NCI-H510A (cell line): ENCODE measurements at regions not wholly inside any gene's neighbourhood (a gene's known extent, or its start where the extent isn't known, plus 50 kb on each side); places are given as distances from the start of the nearest gene placed in this dataset.

Experiments used
- DNase-seq: peaks from one replicate; lab custom pipeline; 2025; lab: John Stamatoyannopoulos, UW

DNA sequence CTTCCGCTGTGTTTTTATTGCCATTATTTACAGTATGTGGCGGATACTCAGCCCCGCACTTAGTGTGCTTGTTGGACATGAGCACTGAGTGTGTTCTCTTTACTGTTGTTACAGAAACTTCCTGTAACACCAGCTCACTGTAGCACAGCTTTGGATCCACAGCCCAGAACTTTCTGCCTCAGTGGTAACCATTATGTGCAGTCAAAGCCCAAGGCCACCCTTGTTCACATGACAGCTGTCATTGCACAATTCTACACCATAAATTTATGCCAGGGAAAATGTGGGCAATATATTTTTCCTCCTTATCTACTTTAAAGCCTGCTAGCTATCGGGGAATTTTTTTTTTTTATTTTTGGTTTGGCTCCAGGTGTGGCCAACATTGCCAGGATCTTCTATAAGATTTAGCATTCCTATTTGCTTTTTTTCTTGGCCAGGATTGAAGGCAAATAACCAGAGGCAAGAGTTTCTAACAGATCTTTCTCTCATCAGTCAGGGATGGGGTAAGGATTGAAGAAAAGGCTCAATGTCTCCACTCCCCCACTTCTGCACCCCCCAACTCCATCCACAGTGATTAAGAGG lies 176.0 kb upstream of the PELI2 start:
- DNase-seq = no peak

DNA sequence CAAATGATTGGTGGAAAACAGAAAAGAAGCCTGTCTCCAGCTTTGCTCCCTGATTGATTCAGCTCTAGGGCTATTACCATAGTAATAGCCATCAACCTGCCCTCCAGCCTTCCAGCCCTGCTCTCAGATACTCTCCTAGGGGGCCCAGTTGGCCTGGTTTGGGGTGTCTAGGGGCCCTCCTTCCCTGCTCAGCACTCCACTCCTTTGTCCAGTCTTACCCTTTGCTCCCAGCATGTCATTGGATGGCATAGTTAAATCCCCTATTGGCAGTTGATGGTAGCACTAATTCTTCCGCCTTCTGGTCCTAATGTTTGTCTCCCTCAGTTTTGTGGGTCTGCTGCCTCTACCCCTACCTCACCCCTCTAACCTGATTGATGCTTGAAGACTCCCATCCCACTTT lies 175.4 kb upstream of the PELI2 start:
- DNase-seq = no peak

DNA sequence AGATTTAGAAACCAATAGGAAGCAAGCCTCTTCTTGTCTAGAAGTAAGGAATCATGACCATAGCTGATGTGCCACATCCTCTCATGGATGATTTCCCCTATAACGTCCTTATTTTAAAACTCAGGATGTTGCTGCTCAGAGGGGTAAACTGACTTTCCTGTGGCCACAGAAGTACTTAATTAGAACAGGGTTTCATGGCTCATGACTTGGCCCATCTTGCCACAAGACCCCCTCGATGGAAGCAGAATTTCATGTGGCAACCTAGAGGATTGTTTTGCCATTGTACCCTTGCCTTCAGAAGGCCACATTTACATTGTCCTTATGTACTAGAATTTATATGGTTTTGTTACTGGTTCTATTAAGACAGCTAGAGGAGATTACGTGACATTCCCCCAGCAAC lies 173.5 kb upstream of the PELI2 start:
- no peak for DNase-seq

DNA sequence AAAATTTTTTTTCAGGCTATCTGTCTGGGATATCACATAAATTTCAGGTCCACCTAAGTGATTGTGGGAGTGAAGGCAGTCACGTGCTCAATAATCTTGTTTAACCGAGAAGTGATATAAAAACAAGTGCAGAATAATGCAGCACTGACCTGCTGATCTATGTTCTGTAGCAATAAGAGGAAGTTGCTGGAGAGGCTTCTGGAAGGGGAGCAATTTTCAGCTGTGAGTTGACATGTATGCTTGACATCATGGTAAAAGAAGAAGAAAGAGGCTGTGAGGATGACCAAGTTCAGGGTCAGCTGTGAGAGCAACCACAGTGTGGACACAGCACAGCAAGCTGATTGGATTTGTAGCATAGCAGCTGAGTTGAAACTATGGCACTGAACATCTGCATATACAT lies 172.0 kb upstream of the PELI2 start:
- DNase-seq = no peak

DNA sequence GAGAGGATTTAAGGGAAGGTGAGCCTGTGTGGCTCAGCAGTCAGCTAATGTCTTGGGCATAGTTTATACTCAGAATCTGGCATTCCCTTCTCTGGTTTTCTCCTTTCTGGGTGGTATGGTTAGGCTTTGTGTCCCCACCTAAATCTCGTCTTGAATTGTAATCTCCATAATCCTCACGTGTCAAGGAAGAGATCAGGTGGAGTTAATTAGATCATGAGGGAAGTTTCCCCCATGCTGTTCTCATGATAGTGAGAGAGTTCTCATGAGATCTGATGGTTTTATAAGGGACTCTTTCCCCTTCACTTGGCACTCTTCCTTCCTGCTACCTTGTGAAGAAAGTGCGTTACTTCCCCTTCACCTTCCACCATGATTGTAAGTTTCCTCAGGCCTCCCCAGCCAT lies 169.8 kb upstream of the PELI2 start:
- DNase-seq = no peak

DNA sequence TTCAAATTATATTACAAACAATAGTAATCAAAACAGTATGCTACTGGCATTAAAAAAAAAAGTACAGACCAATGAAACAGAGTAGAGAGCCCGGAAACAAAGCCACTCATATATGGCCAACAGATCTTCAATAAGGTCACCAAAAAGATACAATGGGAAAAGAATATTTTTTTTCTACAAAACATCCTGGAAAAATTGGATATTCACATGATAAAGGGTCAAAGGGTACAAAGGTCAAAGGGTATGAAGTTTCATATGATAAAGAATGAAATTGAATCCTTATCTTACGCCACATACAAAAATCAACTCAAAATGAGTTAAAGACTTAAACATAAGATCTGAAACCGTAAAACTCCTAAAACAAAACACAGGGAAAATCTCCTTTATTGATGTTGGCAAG lies 168.5 kb upstream of the PELI2 start:
- no peak for DNase-seq

DNA sequence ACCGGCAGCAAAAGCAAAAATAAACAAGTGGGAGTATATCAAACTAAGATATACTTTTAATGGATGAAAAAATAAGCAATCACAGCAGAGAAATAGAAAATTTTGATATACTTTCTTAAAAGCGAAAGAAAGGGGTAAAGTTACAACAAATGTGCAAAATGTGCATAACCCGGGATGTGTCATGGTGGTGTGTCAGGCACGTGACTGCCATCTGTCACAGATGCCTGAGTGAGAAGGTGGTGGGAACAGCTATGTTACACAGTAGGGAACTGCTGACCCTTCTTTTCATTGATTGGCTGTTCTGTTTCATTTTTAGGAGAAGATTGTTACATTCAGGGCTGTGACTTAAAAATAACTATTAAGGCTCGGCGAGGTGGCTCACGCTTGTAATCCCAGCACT lies 168.1 kb upstream of the PELI2 start:
- DNase-seq = no peak

DNA sequence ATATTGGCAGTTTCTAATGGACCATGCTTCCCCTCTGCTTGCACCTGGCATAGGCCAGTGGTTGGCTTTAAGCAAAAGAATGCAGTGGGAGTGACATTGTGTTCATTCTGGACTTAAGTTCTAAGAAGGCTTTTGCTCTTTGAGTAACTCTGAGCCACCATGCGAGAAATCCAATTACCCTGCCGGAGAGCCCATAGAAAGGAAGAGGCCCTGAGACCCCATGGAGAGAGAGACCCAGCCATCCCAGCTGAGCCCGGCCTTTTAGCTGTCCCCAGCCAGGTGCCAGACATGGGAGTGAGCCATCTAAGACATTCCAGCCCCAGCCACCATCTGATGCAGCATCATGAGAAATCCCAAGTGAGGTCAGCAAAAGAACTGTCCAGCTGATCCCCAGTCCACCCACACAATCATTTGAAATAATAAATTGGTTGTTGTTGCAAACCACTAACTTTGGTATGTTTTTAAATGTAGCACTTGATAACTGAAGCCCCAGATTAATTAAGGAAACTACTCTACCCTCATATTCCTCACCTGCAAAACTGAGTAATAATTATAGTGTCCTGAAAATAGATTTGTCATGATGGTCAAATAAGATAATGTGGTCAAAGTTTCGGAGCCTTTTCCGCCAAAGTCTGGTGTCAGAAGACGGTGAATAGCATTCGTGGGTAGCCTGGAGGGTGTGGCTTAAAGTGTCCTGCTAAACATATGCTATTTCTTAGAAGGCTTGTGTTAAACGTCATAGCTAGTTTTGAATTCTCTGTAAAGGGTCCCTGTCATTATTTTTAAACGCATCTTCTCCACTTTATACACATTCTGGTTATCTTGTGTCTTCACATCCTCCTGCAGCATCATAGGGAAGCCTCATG lies 166.6 kb upstream of the PELI2 start:
- no peak for DNase-seq

DNA sequence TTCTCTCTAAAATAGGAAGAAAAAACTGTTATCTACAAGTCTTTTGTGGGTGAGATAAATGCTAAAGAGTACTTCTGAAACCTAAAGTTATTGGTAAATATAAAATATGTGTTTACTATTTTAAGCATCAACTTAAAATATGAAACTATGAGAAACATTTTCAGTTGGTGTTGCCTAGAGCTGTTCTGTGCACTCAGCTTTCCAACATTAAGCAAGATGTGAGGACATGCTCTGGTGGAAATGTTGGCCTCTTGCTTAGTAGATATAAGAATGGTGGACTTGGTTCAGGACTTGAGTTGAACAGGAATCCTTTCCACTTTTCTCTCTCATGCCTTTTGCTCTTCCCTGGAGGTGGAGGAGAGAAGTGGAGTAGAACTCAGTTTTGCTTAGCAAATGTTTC lies 164.1 kb upstream of the PELI2 start:
- no peak for DNase-seq

DNA sequence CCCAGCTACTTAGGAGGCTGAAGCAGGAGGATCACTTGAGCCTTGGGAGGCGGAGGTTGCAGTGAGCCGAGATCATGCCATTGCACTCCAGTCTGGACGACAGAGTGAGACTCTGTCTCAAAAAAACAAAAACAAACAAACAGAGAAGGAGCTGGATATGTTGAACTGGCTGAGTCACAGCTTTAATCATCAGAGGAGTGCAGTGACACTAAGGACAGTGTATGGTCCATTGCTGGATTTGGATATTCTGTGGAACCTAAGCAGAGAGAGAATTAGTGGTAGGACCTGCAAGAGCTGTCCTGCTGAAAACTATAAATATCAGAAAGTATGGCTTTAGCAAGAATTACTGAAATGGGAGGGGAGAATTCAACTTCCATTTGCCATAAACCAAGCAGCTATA lies 163.0 kb upstream of the PELI2 start:
- DNase-seq = no peak

DNA sequence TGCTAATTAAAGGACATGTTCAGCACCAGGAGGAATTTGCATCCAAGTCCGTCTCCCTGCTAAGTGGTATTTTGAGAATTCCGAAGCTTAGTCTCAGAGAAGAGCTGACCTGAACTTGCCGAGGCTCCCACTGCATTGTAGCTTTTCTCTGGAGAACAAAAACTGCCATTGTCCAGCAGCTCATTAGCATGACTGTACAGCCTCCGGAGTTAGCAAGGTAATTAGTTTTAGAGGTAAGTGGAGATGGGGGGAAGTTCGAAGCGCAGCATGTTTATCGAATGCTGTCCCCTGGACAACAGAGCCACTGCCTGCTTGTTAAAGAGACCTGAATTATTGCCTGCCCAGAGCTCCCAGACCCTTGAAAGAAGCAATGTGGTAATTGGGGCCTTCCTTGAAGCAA lies 160.3 kb upstream of the PELI2 start:
- no peak for DNase-seq

DNA sequence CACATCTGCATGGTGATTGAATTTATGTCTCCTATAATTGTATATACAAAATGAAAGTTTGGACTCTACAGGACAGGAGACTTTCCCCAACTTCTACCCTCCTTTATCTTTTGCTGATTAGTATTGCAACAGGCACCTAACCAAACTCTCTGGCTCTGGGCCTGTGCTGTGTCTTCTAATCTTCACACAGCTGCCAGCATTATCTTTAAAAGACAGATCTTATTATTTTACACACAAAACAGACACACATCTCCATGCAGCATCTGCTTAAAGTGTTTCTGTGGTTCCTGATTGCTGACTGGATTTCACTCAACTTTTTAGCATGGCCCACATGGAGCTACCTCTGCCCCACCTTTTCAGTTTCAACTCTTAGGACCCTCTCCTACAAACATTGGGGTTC lies 154.9 kb upstream of the PELI2 start:
- DNase-seq = no peak

DNA sequence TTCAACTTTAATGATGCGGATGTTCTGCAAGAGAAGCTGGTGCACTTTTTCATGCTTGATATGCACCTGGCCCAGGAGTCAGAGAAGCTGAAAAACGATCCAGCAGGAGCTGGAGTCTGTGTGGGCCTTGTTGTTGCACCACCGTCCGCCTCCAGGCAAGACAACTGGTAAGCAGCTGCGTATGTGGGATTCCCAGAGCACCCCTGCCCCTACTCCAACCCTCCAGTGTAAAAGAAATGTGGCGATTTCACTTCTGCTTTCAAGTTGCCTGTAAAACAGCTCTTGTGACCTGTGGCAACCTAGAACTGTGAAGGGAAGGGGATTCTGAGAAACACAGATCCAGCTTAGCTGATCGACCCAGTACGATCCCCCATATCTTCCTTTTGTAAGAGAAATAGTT lies 154.1 kb upstream of the PELI2 start:
- no peak for DNase-seq

DNA sequence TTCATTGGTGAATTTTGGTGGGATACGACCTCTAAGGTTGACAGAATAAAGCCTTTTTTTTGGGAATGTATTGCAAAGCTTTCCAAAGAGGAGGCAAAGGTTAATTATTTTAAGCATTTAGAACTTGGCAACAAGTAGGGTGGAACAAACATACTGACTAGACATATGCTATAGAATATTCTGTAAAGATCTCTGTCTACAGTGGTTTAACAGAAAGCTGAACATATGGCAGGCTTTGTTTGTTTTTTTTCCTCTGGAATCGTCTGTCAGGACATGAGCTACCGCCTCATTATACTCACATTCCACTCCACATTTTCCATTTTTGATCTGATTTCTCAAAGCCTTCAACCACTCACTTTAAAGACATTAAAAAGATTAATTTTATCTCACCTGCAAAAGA lies 153.4 kb upstream of the PELI2 start:
- DNase-seq = no peak

DNA sequence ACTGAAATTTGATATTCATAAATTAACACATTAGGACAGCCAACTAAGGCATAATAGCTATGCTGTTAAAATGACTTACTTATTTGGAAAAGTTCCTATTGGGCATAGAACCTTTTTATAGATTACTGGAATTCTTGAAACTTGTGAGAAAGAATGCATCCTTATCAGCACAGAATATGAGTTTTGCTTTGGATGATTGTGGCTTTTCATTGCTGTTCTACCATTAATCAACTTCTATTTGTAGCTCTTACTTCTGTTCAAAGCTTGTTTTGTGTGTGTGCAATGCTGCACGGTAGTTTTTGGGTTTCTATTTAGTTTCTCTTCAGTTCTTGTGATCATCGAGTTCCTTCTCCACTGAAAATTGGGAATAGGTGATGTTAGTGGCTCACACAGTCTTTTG lies 152.4 kb upstream of the PELI2 start:
- no peak for DNase-seq

DNA sequence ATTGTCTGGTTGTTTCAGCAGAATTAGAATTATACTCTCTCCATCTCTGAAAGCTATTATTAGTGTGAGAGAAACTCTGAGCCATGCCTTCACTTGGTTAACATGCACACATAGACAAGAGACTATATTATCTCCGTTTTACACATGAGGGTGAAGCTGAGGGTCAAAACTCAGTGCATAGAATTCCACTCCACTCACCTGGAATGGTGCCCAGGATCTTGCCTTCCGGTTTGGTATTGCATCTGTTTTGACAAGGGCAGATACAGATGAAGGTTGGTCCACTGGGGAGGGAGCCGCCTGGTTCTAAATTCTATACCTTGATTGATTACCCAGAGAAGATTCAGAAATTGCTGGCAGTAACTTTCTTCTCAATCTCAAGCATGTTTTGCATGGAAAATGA lies 149.5 kb upstream of the PELI2 start:
- DNase-seq = no peak

DNA sequence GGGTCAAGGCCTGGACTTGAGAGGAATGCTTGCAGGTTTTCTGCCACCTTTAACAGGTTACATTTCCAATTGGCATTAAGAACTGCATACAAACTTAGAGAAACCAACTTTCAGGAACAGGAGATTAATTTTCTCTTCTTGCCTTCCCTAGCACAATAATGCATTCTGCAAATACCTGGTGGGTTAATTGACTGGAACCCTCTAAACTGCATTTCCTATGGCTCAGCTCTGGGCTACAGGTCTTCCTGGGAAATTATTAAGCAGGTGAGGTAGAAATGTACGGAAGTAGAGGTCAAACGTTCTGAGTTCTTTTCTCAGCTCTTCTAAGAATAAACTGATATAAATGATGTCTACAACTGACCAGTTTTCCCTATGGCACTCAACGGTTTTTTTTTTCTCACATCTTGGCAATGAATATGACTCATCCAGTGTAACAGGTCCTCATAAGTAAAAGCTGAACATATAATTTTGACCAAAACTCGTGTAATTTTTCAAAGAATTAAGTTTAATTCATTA lies 144.9 kb upstream of the PELI2 start:
- no peak for DNase-seq

DNA sequence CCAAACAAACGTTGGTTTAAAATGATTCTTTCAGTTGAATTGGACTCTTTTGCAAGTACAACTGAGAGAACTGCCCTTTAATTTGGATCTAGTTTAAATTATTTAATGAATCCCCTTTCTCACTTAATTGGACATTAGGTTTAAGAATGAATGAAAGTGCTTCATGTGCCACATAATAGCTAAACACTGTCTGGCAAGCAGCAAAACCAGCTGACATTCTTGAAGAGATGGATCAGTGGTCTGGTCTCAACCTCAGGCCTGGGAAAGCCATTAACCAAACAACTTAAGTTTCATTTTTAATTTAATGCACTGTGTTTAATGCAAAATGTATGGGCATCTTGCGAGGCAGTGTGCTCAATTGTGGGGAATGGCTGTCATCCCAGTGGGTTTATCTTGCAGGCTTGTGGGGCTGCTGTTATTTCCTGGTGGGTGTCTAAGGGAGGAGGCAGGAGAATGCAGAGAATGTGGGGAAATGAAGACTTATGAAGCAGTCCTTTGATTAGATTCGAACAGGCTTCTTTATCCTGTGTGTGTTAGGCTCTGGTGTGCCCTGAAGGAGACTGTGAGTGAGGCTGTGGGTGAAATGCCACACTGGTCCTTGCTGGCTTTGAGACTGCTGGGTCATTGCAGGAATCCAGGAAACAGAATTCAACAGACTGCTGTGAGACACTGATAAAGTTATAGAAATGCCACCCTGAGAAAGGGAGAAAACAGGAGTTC lies 144.1 kb upstream of the PELI2 start:
- DNase-seq = no peak

DNA sequence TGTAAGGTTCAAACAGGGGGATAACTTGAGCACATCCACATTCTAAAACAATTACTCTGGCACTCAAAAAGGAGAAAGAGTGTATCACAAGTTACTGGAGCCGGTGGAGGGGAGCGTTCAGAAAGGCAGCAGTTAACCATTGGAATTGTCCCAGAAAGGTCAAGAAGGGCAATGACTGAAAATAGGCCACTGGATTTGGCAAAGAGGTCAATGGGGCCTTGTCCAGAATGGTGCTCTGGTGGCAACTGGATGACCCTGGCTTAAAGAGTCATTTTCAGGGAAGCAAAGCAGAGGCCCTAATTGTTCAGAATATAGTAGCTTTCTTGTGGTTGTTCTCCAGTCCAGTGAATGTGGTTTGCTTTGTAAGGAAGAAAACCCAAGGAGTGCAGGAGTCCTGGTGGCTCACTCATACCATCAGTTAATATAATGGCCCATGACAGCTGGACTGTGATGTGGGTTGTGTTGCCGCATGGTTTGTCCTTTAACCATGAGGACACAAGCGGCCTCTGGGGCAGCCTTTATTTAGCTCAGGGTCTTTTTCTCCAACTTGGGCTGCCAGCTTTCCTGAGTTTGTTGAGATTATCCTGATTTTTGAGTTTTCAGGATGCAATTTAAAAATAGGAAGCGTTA lies 142.8 kb upstream of the PELI2 start:
- DNase-seq = no peak

DNA sequence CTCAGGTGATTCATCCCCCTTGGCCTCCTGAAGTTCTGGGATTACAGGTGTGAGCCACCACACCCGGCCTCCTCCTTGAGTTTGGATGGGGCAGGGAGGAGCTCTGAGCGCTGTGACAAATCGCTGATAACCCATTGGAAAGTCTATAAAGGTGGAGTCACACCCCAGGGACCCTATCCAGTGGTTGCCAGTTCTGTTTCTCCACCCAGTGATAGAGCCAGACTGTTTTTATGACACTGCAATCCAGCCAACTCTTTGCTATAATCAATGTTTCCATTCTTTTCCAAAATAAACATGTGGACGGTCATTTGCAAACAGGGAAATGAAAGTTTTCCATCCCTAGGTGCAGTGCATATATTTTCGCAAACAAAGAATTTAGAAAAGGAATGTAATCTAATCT lies 142.0 kb upstream of the PELI2 start:
- DNase-seq = no peak

DNA sequence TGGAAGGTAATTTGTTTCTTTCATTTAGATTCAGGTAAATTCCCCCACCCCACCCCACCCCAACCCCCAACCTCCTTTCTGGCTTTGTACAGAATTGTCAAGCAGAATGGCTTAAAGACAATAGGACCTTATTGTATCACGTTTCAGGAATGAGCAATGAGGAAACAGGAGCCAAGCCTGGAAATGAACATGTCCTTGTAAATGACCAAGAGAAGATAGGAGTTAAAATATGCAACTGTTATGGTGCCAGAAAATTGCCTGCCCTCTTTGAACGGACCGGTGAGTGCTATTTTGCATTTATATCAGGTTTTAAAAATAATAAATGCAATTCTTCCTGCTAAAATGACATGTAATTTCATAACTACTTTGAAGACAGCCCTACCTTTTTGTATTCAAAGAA lies 141.6 kb upstream of the PELI2 start:
- DNase-seq = no peak

DNA sequence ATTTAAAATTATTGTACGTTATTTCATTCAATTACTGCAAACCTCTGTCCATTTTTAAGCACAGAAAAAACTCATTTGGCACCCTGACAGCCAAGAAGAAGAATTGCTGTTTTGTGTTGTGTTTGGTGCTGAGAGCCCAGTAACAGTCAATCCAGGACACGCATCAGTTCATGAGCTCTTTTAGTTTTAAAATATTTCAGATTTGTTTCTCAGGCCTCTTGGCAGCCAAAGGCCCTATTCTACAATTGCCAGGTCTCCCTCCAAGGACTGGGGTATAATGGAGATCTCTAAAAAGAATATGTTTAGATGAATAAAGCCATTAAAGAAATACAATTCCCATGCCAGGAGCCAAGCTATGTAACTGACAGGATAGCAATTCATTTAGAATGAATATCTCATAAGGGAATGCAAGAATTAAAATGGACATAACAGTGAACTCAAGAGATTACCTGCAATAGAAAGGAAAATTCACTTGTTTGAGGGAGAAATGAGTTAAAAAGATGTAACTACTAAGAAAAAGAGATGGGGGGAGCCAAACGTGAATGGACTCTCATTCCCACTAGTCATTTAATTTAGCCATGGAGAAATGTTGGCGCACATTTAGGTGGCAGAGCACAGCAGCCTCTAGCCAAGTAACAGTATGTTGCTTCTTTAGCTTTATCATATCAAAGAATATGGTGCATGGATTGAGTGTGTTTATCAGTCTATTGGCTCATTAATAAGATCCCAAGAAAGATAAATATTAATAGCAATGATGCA lies 140.6 kb upstream of the PELI2 start:
- no peak for DNase-seq
